HEK293T (cell line): ENCODE measurements at regions not wholly inside any gene's neighbourhood (a gene's known extent, or its start where the extent isn't known, plus 50 kb on each side); places are given as distances from the start of the nearest gene placed in this dataset.

Experiments
- CTCF ChIA-PET: fragments of 350-600 bp; formaldehyde crosslinking; extraction: SDS; loops from one replicate; lab custom pipeline; 2021; ENCODE audit warnings: antibody characterized with exemption, inconsistent platforms; lab: Yijun Ruan, JAX
- POLR2A ChIA-PET: fragments of 350-600 bp; formaldehyde crosslinking; extraction: SDS; loops from one replicate; lab custom pipeline; 2020; ENCODE audit warnings: antibody characterized with exemption, inconsistent platforms; lab: Yijun Ruan, JAX
- DNase-seq: peaks from one replicate; pipeline ENCODE4 v3.0.0; 2012; ENCODE audit warnings: mixed read lengths; ENCODE audit errors: extremely low spot score
- ARNT ChIP-seq: fragments of 450-650 bp; IDR thresholded peaks from 2 replicates; pipeline ENCODE4 v1.6.1; 2017; ENCODE audit warnings: mild to moderate bottlenecking
- BHLHE40 ChIP-seq: fragments of 450-650 bp; IDR thresholded peaks from 2 replicates; pipeline ENCODE4 v1.6.1; 2016; ENCODE audit warnings: mild to moderate bottlenecking, moderate library complexity, borderline replicate concordance
- CTBP1 ChIP-seq: fragments of 450-650 bp; IDR thresholded peaks from 2 replicates; pipeline ENCODE4 v1.6.1; 2016; ENCODE audit warnings: borderline replicate concordance
- ELF4 ChIP-seq: fragments of 450-650 bp; IDR thresholded peaks from 2 replicates; pipeline ENCODE4 v1.6.1; 2017; ENCODE audit warnings: antibody characterized with exemption
- FOXA1 ChIP-seq: fragments of 450-650 bp; IDR thresholded peaks from 2 replicates; pipeline ENCODE4 v1.6.1; 2016; ENCODE audit warnings: mild to moderate bottlenecking
- FOXK2 ChIP-seq: fragments of 450-650 bp; IDR thresholded peaks from 2 replicates; pipeline ENCODE4 v1.6.1; 2016; ENCODE audit warnings: mild to moderate bottlenecking
- FOXM1 ChIP-seq: fragments of 450-650 bp; IDR thresholded peaks from 2 replicates; pipeline ENCODE4 v1.6.1; 2017; ENCODE audit warnings: mild to moderate bottlenecking, borderline replicate concordance
- HDGF ChIP-seq: fragments of 450-650 bp; IDR thresholded peaks from 2 replicates; pipeline ENCODE4 v1.6.1; 2017; ENCODE audit warnings: antibody characterized with exemption, borderline replicate concordance
- L3MBTL2 ChIP-seq: fragments of 450-650 bp; conservative IDR thresholded peaks from 2 replicates; pipeline ENCODE4 v1.6.1; 2016; ENCODE audit warnings: mild to moderate bottlenecking
- LEF1 ChIP-seq: fragments of 450-650 bp; IDR thresholded peaks from 2 replicates; pipeline ENCODE4 v1.6.1; 2017; ENCODE audit warnings: mild to moderate bottlenecking, borderline replicate concordance
- NFRKB ChIP-seq: fragments of 450-650 bp; IDR thresholded peaks from 2 replicates; pipeline ENCODE4 v1.6.1; 2016; ENCODE audit warnings: mild to moderate bottlenecking, moderate library complexity
- PKNOX1 ChIP-seq: fragments of 450-650 bp; IDR thresholded peaks from 2 replicates; pipeline ENCODE4 v1.6.1; 2016
- SP1 ChIP-seq: fragments of 450-650 bp; IDR thresholded peaks from 2 replicates; pipeline ENCODE4 v1.6.1; 2017
- SUZ12 ChIP-seq: fragments of 450-650 bp; IDR thresholded peaks from 2 replicates; pipeline ENCODE4 v1.6.1; 2016; ENCODE audit warnings: mild to moderate bottlenecking
- TARDBP ChIP-seq: fragments of 450-650 bp; IDR thresholded peaks from 2 replicates; pipeline ENCODE4 v1.6.1; 2016
- ZNF384 ChIP-seq: fragments of 450-650 bp; IDR thresholded peaks from 2 replicates; pipeline ENCODE4 v1.6.1; 2016

- DNase-seq: no peak
- no peak for TF ChIP-seq FOXA1
- no peak for TF ChIP-seq PKNOX1
- TF ChIP-seq NFRKB: no peak
- TF ChIP-seq ELF4: no peak
- TF ChIP-seq ARNT: no peak
- TF ChIP-seq TARDBP: no peak
- TF ChIP-seq BHLHE40: no peak
- TF ChIP-seq SP1: no peak
- TF ChIP-seq SUZ12: no peak
- no peak for TF ChIP-seq FOXK2
- TF ChIP-seq HDGF: no peak
- no peak for TF ChIP-seq FOXM1
- TF ChIP-seq CTBP1: no peak
- TF ChIP-seq LEF1: no peak
- TF ChIP-seq ZNF384: no peak
- TF ChIP-seq L3MBTL2: no peak
- ChIA-PET CTCF (no interaction called here), POLR2A (no interaction called here)
Measured at GRCh38 chr13:22092791-22093560, 422.1 kb downstream of the FGF9 start.

DNA sequence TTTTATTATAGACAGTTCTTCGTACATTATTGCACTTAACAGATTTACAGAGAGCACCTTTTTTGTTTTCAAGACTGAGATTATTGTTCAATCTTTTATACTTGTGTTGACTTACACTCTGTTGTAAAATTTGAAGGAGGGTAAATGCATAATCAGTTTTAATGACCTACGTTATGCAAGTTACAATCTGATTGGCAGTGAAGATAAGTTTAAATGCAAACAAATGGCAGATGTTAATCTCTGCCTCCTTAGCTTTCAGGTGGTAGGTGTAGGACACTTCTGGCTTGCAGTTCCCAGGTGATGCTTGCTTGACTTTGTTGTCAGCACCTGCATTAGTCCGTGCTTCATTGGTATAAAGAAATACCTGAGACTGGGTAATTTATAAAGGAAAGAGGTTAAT is 424.9 kb downstream of the FGF9 start:
- no peak for DNase-seq
- TF ChIP-seq NFRKB: no peak
- TF ChIP-seq SUZ12: no peak
- TF ChIP-seq FOXM1: no peak
- TF ChIP-seq ZNF384: no peak
- TF ChIP-seq BHLHE40: no peak
- TF ChIP-seq LEF1: no peak
- no peak for TF ChIP-seq TARDBP
- TF ChIP-seq ARNT: no peak
- TF ChIP-seq SP1: no peak
- TF ChIP-seq FOXK2: no peak
- POLR2A ChIA-PET: no interaction called here
- CTCF ChIA-PET: no interaction called here

- ChIA-PET POLR2A (no interaction called here), CTCF (no interaction called here)
- no peak for DNase-seq
- TF ChIP-seq HDGF (no peak), SUZ12 (no peak), ARNT (no peak), CTBP1 (no peak)
Measured at GRCh38 chr13:22099585-22099984, 428.7 kb downstream of the FGF9 start.

GRCh38 chr13:22102271-22102670 is 431.4 kb downstream of the FGF9 start:
- POLR2A ChIA-PET: no interaction called here
- no peak for DNase-seq
- CTCF ChIA-PET: no interaction called here
- TF ChIP-seq ZNF384 (no peak), FOXA1 (no peak), SP1 (no peak), FOXM1 (no peak), L3MBTL2 (no peak), NFRKB (no peak), FOXK2 (no peak), PKNOX1 (no peak), ELF4 (no peak), SUZ12 (no peak)

DNA sequence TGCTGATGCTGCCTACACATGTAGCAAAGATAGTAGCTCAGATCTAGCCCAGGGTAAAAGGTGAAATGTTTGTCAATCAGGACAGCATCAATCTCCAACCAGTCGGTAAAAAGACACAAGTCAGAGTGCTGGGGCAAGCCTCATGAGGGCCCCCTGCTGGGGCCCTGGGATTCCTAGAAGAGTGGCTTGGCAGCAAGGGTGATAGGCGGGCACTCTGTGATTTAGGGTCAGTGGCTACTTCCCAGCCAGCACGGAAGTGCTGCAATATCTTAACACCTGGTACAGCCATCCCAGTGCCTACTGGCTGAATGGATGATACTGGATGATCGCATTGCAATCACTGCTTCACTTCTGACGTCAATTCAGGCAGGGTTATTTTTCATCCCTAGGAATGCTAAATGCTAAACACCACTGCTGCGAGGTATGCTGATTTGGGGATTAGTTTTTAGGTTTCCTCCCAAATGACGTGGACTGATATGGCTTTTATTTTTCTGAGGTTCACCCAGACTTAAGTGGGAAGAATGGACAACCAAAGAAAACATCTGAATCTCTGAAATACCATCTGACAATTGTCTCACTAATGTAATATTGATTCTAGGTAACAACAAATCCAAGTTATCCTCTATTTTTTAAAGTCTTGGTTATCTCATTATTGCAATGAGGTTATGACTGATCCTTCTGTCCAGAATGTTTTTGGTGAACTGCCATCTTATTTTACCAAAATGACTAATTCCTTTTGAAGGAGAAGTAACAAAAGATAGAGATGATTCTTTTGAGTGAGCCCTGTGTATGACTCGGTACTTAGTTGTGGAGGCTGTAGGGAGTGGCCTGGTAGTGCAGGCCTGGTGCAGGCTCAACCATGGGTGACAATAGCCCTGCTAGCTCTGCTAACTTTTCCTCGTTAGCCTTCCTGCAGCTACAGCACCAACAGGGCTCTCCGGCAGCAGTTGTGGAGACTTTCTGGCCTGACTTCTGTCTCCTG is 432.5 kb downstream of the FGF9 start:
- CTCF ChIA-PET: no interaction called here
- POLR2A ChIA-PET: no interaction called here
- DNase-seq: no peak
- TF ChIP-seq TARDBP (no peak), NFRKB (no peak), CTBP1 (no peak), LEF1 (no peak), SP1 (no peak)

DNA sequence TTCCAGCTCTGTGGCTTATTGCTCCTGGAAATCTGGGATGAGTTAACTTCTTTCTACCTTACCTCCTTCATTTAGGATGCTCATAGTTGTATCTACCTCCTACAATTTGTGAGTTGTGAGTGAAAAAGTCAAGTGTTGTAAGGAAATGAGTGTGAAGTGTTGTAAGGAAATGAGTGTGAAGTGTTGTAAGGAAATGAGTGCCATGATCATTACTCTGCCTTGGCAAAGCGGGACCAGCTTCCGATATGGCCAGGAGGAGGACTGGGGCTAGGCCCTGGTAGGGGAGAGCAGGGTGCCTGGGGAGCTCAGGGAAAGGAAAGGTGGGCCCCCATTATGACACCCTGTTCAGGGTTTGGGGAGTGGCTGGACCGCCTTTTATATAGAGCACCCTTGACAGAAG is 435.2 kb downstream of the FGF9 start:
- DNase-seq: no peak
- CTCF ChIA-PET: no interaction called here
- POLR2A ChIA-PET: no interaction called here
- TF ChIP-seq FOXA1 (no peak), FOXM1 (no peak), SP1 (no peak), ELF4 (no peak), ZNF384 (no peak), SUZ12 (no peak)

DNA sequence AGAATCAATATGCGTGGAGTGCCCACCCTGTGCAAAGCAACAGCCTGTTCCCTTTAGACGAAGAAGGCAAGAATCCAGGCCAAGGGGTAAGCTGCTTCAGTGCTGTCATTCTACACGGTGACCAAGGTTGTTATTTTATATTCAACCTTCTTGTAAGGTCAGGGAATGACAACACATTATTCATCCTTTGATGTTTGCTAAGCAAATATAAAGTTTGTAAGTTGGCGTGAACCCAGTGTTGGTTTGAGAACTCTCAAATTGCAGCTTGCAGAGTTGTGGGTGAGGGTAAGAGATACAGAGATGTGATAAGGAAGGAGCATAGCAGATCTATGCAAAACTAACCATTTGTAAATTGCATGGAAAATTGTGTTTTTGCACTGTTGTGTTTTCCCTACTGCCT is 436.7 kb downstream of the FGF9 start:
- CTCF ChIA-PET: no interaction called here
- TF ChIP-seq SP1 (no peak), L3MBTL2 (no peak), FOXM1 (no peak), HDGF (no peak), SUZ12 (no peak), ZNF384 (no peak), FOXK2 (no peak), ELF4 (no peak), CTBP1 (no peak), PKNOX1 (no peak), LEF1 (no peak), TARDBP (no peak), BHLHE40 (no peak), NFRKB (no peak), ARNT (no peak), FOXA1 (no peak)

More for the DNA sequence above, 436.7 kb downstream of the FGF9 start:
- POLR2A ChIA-PET: no interaction called here
- DNase-seq: no peak
